ENCODE measurements at regions not wholly inside any gene's neighbourhood (a gene's known extent, or its start where the extent isn't known, plus 50 kb on each side); places are given as distances from the start of the nearest gene placed in this dataset.

DNA sequence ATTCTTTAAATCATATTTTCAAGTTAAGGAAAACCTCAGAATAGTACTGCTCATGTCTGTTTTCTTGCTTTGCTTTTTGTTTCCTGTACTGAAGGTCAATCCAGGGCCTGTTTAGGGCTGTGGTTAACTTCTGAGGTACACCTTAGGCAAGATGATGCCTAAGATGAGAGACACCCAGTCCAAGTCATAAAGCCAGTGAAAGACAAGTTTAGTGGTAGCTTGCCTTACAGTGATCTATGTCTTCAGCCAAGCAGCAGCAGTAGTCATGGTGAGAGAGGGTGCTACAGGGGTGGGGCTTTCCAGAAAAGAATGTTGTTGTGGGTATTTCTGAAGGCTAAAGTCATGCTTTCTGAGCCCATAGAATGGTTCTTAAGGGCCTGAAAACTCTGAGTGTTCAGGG lies 173.7 kb downstream of the VSIG4 start:
- no peak for TF ChIP-seq CTCF (tag by site-specific recombination; IDR thresholded peaks at IDR 0.05)
- TF ChIP-seq, protein P1, sequence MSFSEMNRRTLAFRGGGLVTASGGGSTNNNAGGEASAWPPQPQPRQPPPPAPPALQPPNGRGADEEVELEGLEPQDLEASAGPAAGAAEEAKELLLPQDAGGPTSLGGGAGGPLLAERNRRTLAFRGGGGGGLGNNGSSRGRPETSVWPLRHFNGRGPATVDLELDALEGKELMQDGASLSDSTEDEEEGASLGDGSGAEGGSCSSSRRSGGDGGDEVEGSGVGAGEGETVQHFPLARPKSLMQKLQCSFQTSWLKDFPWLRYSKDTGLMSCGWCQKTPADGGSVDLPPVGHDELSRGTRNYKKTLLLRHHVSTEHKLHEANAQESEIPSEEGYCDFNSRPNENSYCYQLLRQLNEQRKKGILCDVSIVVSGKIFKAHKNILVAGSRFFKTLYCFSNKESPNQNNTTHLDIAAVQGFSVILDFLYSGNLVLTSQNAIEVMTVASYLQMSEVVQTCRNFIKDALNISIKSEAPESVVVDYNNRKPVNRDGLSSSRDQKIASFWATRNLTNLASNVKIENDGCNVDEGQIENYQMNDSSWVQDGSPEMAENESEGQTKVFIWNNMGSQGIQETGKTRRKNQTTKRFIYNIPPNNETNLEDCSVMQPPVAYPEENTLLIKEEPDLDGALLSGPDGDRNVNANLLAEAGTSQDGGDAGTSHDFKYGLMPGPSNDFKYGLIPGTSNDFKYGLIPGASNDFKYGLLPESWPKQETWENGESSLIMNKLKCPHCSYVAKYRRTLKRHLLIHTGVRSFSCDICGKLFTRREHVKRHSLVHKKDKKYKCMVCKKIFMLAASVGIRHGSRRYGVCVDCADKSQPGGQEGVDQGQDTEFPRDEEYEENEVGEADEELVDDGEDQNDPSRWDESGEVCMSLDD (tag by site-specific recombination; IDR thresholded peaks at IDR 0.05) = no peak
- TF ChIP-seq ZBTB21 (tag by site-specific recombination; IDR thresholded peaks at IDR 0.05) = no peak
- no peak for TF ChIP-seq ZNF449 (tag by site-specific recombination; IDR thresholded peaks at IDR 0.05)
- TF ChIP-seq ZNF132 (tag by site-specific recombination; IDR thresholded peaks at IDR 0.05; ENCODE audit: borderline replicate concordance) = no peak
- no peak for TF ChIP-seq ZNF26 (tag by site-specific recombination; IDR thresholded peaks at IDR 0.05)
- no peak for TF ChIP-seq ZNF280D (tag by site-specific recombination; IDR thresholded peaks at IDR 0.05)
- no peak for TF ChIP-seq MYNN (tag by site-specific recombination; IDR thresholded peaks at IDR 0.05; ENCODE audit: borderline replicate concordance)
- no peak for TF ChIP-seq ZNF175 (tag by site-specific recombination; IDR thresholded peaks at IDR 0.05)
- no peak for TF ChIP-seq ZNF239 (tag by site-specific recombination; IDR thresholded peaks at IDR 0.05)
- TF ChIP-seq ZNF311 (tag by site-specific recombination; IDR thresholded peaks at IDR 0.05; ENCODE audit: borderline replicate concordance) = no peak
- no peak for TF ChIP-seq SP3 (tag by site-specific recombination; IDR thresholded peaks at IDR 0.05)
